Smooth muscle cell (in vitro differentiated cells): ENCODE measurements at regions not wholly inside any gene's neighbourhood (a gene's known extent, or its start where the extent isn't known, plus 50 kb on each side); places are given as distances from the start of the nearest gene placed in this dataset.
A peak's percentile ranks its signal among the peaks of the same experiment; 100 is the strongest.

Experiments
- DNase-seq: peaks from one replicate; lab custom pipeline; 2025; ENCODE audit not compliant: unreplicated experiment; lab: John Stamatoyannopoulos, UW
- H2AFZ ChIP-seq: fragments of 200-600 bp; sonication (generic); 2 replicates; pipeline ENCODE4 v1.6.0; 2016; ENCODE audit warnings: antibody characterized with exemption, low read depth, mild to moderate bottlenecking
- H3F3A ChIP-seq: fragments of 200-600 bp; sonication (generic); 2 replicates; pipeline ENCODE4 v1.6.0; 2017; ENCODE audit warnings: antibody characterized with exemption, low read depth
- H3K27ac ChIP-seq: fragments of 200-600 bp; sonication (generic); 2 replicates; pipeline ENCODE4 v1.5.1; 2016; ENCODE audit warnings: low read depth, mild to moderate bottlenecking
- H3K27me3 ChIP-seq: fragments of 200-600 bp; sonication (generic); 2 replicates; pipeline ENCODE4 v1.6.1; 2016; ENCODE audit warnings: low read depth, mild to moderate bottlenecking
- H3K36me3 ChIP-seq: fragments of 200-600 bp; sonication (generic); 2 replicates; pipeline ENCODE4 v1.5.1; 2016; ENCODE audit warnings: low read depth
- H3K4me1 ChIP-seq: fragments of 200-600 bp; sonication (generic); 2 replicates; pipeline ENCODE4 v1.5.1; 2016; ENCODE audit warnings: low read depth
- H3K4me2 ChIP-seq: fragments of 200-600 bp; sonication (generic); 2 replicates; pipeline ENCODE4 v1.6.0; 2016; ENCODE audit warnings: mild to moderate bottlenecking
- H3K4me3 ChIP-seq: fragments of 200-600 bp; sonication (generic); 2 replicates; pipeline ENCODE4 v1.5.1; 2016; ENCODE audit warnings: mild to moderate bottlenecking
- H3K79me2 ChIP-seq: fragments of 200-600 bp; sonication (generic); 2 replicates; pipeline ENCODE4 v1.6.0; 2016; ENCODE audit warnings: low read depth, mild to moderate bottlenecking
- H3K9ac ChIP-seq: fragments of 200-600 bp; sonication (generic); 2 replicates; pipeline ENCODE4 v1.6.0; 2016; ENCODE audit warnings: low read depth
- H3K9me3 ChIP-seq: fragments of 200-600 bp; sonication (generic); replicated peaks from 2 replicates; pipeline ENCODE4 v1.5.1; 2016; ENCODE audit warnings: low read depth
- H4K20me1 ChIP-seq: fragments of 200-600 bp; sonication (generic); 2 replicates; pipeline ENCODE4 v1.6.0; 2016; ENCODE audit warnings: low read depth
- WGBS: methylation state at CpG from one replicate; pipeline ENCODE4 v1.1.7; 2016; ENCODE audit warnings: low lambda C conversion rate; 5-methylcytosine and 5-hydroxymethylcytosine counted together
- TF ChIP-seq, protein P1 (sequence below): fragments of 200-600 bp; sonication (generic); IDR thresholded peaks from 2 replicates; pipeline ENCODE4 v1.5.1; 2017; ENCODE audit warnings: borderline replicate concordance, mild to moderate bottlenecking, antibody characterized with exemption; ENCODE audit not compliant: insufficient read depth, poor library complexity, severe bottlenecking

DNA sequence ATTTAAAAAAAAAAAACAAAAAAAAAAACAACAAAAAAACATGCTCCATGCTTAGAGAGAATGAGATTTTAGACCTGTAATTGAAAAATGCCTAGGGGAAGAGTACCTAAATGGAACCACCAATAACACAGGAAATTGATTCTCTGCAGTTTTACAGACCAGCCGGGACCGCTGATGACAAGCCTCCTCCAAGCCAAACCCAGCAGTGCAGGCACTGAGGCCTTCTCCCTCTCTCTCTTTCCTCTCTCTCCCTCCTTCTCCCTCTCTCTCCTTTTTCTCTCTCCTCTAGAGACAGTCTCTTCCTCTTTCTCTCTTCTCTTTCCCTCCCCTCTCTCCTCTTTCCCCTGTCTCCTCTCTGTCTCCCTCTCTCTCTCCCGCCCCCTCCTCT, 228.8 kb upstream of the COPS8 start:
- H3K9ac ChIP-seq = no peak overlapping the region
- peaks cover 36% of the 10 kb centered on the region for H3K4me1 ChIP-seq
- no peak overlapping the region for H3K4me2 ChIP-seq
- DNase-seq = no peak
- H4K20me1 ChIP-seq = no peaks in the 10 kb centered on the region
- no peak overlapping the region for H2AFZ ChIP-seq
- H3F3A ChIP-seq = peaks cover 19% of the 10 kb centered on the region
- H3K79me2 ChIP-seq = no peaks in the 10 kb centered on the region
- no peaks in the 10 kb centered on the region for H3K9me3 ChIP-seq
- no peak overlapping the region for H3K4me3 ChIP-seq
- TF ChIP-seq, protein P1, sequence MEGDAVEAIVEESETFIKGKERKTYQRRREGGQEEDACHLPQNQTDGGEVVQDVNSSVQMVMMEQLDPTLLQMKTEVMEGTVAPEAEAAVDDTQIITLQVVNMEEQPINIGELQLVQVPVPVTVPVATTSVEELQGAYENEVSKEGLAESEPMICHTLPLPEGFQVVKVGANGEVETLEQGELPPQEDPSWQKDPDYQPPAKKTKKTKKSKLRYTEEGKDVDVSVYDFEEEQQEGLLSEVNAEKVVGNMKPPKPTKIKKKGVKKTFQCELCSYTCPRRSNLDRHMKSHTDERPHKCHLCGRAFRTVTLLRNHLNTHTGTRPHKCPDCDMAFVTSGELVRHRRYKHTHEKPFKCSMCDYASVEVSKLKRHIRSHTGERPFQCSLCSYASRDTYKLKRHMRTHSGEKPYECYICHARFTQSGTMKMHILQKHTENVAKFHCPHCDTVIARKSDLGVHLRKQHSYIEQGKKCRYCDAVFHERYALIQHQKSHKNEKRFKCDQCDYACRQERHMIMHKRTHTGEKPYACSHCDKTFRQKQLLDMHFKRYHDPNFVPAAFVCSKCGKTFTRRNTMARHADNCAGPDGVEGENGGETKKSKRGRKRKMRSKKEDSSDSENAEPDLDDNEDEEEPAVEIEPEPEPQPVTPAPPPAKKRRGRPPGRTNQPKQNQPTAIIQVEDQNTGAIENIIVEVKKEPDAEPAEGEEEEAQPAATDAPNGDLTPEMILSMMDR = no peak
- no peaks in the 10 kb centered on the region for H3K36me3 ChIP-seq
- H3K27me3 ChIP-seq = no peaks in the 10 kb centered on the region
- 19% methylated on average over 2 of the region's 3 CpGs for WGBS
- H3K27ac ChIP-seq = no peak overlapping the region

DNA sequence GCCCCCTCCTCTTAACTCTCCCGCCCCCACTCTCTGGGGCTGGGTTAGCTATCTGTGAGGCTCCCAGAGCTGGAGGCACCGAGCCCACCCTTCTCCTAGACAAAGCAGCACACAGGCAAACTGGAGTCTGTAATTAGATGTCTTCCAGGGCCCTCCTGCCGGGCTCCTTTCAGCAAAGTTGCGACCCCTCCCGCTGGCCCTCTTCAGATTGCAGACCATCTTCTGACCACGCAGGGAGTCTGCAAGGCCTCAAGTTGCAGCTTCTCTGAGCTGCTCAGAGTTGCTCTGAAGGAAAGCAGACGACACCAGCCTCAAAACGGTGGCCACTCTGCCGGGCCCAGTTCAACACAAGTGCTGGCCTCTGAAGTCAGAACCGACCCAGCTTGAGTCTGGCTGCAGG, 228.4 kb upstream of the COPS8 start:
- Histone ChIP-seq H3K4me3 (no peak overlapping the region), H3F3A (peaks cover 19% of the 10 kb centered on the region), H3K36me3 (no peaks in the 10 kb centered on the region), H3K9ac (no peak overlapping the region), H3K4me1 (peaks cover 36% of the 10 kb centered on the region), H3K9me3 (no peaks in the 10 kb centered on the region), H3K27me3 (no peaks in the 10 kb centered on the region), H2AFZ (peak overlapping the region; percentile 65), H4K20me1 (no peaks in the 10 kb centered on the region), H3K79me2 (no peaks in the 10 kb centered on the region), H3K27ac (no peak overlapping the region), H3K4me2 (no peak overlapping the region)
- TF ChIP-seq, protein P1 = no peak
- 5% methylated on average over 9 of the region's 10 CpGs for WGBS
- DNase-seq = no peak

DNA sequence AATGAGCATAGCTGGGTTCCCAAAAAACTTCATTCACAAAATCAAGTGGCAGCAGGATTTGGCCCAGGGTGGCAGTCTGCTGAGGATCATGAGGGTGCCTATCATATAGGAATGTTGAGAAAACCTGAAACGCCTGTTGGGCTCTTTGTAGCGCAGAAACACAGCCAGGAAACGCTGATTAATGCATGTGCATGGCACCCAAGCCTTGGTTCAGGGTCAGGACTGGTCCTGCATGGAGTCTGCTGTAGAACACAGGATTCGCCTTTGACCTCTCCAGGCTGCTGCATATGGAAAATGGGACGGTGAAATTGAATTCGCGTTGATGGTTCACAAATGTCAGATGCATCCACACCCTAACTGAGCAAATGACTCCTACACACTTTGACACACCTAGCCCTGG, 227.9 kb upstream of the COPS8 start:
- H3K9ac ChIP-seq = no peak overlapping the region
- H3K27me3 ChIP-seq = no peaks in the 10 kb centered on the region
- TF ChIP-seq, protein P1 = no peak
- H3K27ac ChIP-seq = no peak overlapping the region
- peaks cover 36% of the 10 kb centered on the region for H3K4me1 ChIP-seq
- H3K36me3 ChIP-seq = no peaks in the 10 kb centered on the region
- H3K79me2 ChIP-seq = no peaks in the 10 kb centered on the region
- 72% methylated on average over 7 of the region's 7 CpGs for WGBS
- H3K9me3 ChIP-seq = no peaks in the 10 kb centered on the region
- H3F3A ChIP-seq = peaks cover 19% of the 10 kb centered on the region
- peak overlapping the region; percentile 65 for H2AFZ ChIP-seq
- no peaks in the 10 kb centered on the region for H4K20me1 ChIP-seq
- no peak overlapping the region for H3K4me3 ChIP-seq
- no peak for DNase-seq
- H3K4me2 ChIP-seq = no peak overlapping the region

DNA sequence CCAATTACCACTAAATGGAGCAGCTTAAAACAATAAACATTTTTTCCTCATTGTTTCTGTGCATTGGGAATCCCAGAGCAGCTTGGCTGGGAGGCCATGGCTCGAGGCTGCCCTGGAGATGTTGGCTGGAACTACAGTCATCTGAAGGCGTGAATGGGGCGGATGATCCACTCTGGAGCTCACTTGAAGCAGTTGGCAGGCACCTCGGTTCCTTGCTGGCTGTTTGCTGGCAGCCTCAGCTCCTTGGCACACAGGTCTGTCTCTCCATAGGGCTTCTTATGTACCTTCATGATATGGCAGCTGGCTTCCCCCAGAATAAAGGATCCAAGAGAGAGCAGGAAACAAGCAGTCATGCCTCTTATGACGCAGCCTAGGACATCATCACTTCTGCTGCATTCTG, 227.0 kb upstream of the COPS8 start:
- WGBS = 93% methylated on average over 5 of the region's 5 CpGs
- DNase-seq = no peak
- no peaks in the 10 kb centered on the region for H3K9me3 ChIP-seq

More for the DNA sequence above, 227.0 kb upstream of the COPS8 start:
- no peaks in the 10 kb centered on the region for H4K20me1 ChIP-seq
- peaks cover 23% of the 10 kb centered on the region for H3F3A ChIP-seq
- H3K36me3 ChIP-seq = no peaks in the 10 kb centered on the region
- H3K4me1 ChIP-seq = peaks cover 29% of the 10 kb centered on the region
- no peaks in the 10 kb centered on the region for H3K79me2 ChIP-seq
- no peak overlapping the region for H3K4me3 ChIP-seq
- TF ChIP-seq, protein P1 = no peak
- no peak overlapping the region for H3K9ac ChIP-seq
- H3K4me2 ChIP-seq = no peak overlapping the region
- no peaks in the 10 kb centered on the region for H3K27me3 ChIP-seq
- no peak overlapping the region for H2AFZ ChIP-seq
- H3K27ac ChIP-seq = no peak overlapping the region
